ENCODE measurements at regions not wholly inside any gene's neighbourhood (a gene's known extent, or its start where the extent isn't known, plus 50 kb on each side); places are given as distances from the start of the nearest gene placed in this dataset.
"Not testable (repeated sequence)": the region's sequence is repeated elsewhere in the genome, so short reads cannot be mapped to it uniquely, and the experiment has no call there.

- Mint-ChIP-seq H3K9me3 (peaks cover 24% of the 10 kb centered on the region), H3K36me3 (ENCODE audit: low read depth) (no peaks in the 10 kb centered on the region), H3K4me3 (no peak overlapping the region), H3K27ac (no peak overlapping the region), H3K27me3 (ENCODE audit: insufficient read depth) (no peaks in the 10 kb centered on the region), H3K4me1 (ENCODE audit: low read depth) (no peaks in the 10 kb centered on the region)
- intact Hi-C loops (cut with micrococcal nuclease), result no loop called here
- DNase-seq (ENCODE audit: low spot score), result no peak
These were observed 628.2 kb upstream of the RBFOX1 start for GRCh38 chr16:6704306-6704930.

- H3K4me3 Mint-ChIP-seq, result no peak overlapping the region
- H3K27ac Mint-ChIP-seq, result no peak overlapping the region
- H3K27me3 Mint-ChIP-seq (ENCODE audit: insufficient read depth), result no peaks in the 10 kb centered on the region
- no peaks in the 10 kb centered on the region for H3K4me1 Mint-ChIP-seq (ENCODE audit: low read depth)
- intact Hi-C loops (cut with micrococcal nuclease), result no loop called here
- no peaks in the 10 kb centered on the region for H3K36me3 Mint-ChIP-seq (ENCODE audit: low read depth)
- no peak for DNase-seq (ENCODE audit: low spot score)
- peaks cover 29% of the 10 kb centered on the region for H3K9me3 Mint-ChIP-seq
These were observed 631.5 kb upstream of the RBFOX1 start for GRCh38 chr16:6701096-6701495.

GRCh38 chr16:6698548-6698947 lies 634.1 kb upstream of the RBFOX1 start:
- H3K4me3 Mint-ChIP-seq, result no peak overlapping the region
- intact Hi-C loops (cut with micrococcal nuclease), result no loop called here
- H3K4me1 Mint-ChIP-seq (ENCODE audit: low read depth), result no peaks in the 10 kb centered on the region
- no peak for DNase-seq (ENCODE audit: low spot score)
- peaks cover 34% of the 10 kb centered on the region for H3K9me3 Mint-ChIP-seq
- H3K27me3 Mint-ChIP-seq (ENCODE audit: insufficient read depth), result no peaks in the 10 kb centered on the region
- no peaks in the 10 kb centered on the region for H3K36me3 Mint-ChIP-seq (ENCODE audit: low read depth)
- no peak overlapping the region for H3K27ac Mint-ChIP-seq

- Mint-ChIP-seq H3K27me3 (ENCODE audit: insufficient read depth) (no peaks in the 10 kb centered on the region), H3K9me3 (peaks cover 23% of the 10 kb centered on the region), H3K27ac (no peak overlapping the region), H3K4me1 (ENCODE audit: low read depth) (no peaks in the 10 kb centered on the region), H3K4me3 (no peak overlapping the region), H3K36me3 (ENCODE audit: low read depth) (no peaks in the 10 kb centered on the region)
- DNase-seq (ENCODE audit: low spot score), result no peak
- intact Hi-C loops (cut with micrococcal nuclease), result no loop called here
These were observed 637.0 kb upstream of the RBFOX1 start for GRCh38 chr16:6695666-6696065.

GRCh38 chr16:6694636-6695035 lies 638.0 kb upstream of the RBFOX1 start:
- H3K27me3 Mint-ChIP-seq (ENCODE audit: insufficient read depth), result no peaks in the 10 kb centered on the region
- no peaks in the 10 kb centered on the region for H3K4me1 Mint-ChIP-seq (ENCODE audit: low read depth)
- H3K36me3 Mint-ChIP-seq (ENCODE audit: low read depth), result no peaks in the 10 kb centered on the region
- no peak overlapping the region for H3K4me3 Mint-ChIP-seq
- DNase-seq (ENCODE audit: low spot score), result no peak
- H3K27ac Mint-ChIP-seq, result no peak overlapping the region
- intact Hi-C loops (cut with micrococcal nuclease), result no loop called here
- peaks cover 18% of the 10 kb centered on the region for H3K9me3 Mint-ChIP-seq

- H3K4me1 Mint-ChIP-seq (ENCODE audit: low read depth); intact Hi-C loops (cut with micrococcal nuclease); H3K4me3 Mint-ChIP-seq: not testable (repeated sequence)
These were observed 639.2 kb upstream of the RBFOX1 start for GRCh38 chr16:6693418-6693817.

GRCh38 chr16:6692874-6693273 lies 639.8 kb upstream of the RBFOX1 start:
- Mint-ChIP-seq H3K27me3 (ENCODE audit: insufficient read depth) (no peaks in the 10 kb centered on the region), H3K4me3 (no peak overlapping the region), H3K36me3 (ENCODE audit: low read depth) (no peaks in the 10 kb centered on the region), H3K27ac (no peak overlapping the region), H3K4me1 (ENCODE audit: low read depth) (no peaks in the 10 kb centered on the region), H3K9me3 (peaks cover 9% of the 10 kb centered on the region)
- no peak for DNase-seq (ENCODE audit: low spot score)
- intact Hi-C loops (cut with micrococcal nuclease), result no loop called here

More at GRCh38 chr16:6693418-6693817, 639.2 kb upstream of the RBFOX1 start:
- DNase-seq (ENCODE audit: low spot score); H3K36me3 Mint-ChIP-seq (ENCODE audit: low read depth); H3K27me3 Mint-ChIP-seq (ENCODE audit: insufficient read depth); H3K27ac Mint-ChIP-seq; H3K9me3 Mint-ChIP-seq: not testable (repeated sequence)

GRCh38 chr16:6690741-6691140 lies 641.9 kb upstream of the RBFOX1 start:
- H3K27me3 Mint-ChIP-seq (ENCODE audit: insufficient read depth), result no peaks in the 10 kb centered on the region
- H3K36me3 Mint-ChIP-seq (ENCODE audit: low read depth), result no peaks in the 10 kb centered on the region
- H3K27ac Mint-ChIP-seq, result no peak overlapping the region
- H3K4me3 Mint-ChIP-seq, result no peak overlapping the region
- no peak for DNase-seq (ENCODE audit: low spot score)
- H3K9me3 Mint-ChIP-seq, result peaks cover 13% of the 10 kb centered on the region
- H3K4me1 Mint-ChIP-seq (ENCODE audit: low read depth), result no peaks in the 10 kb centered on the region
- intact Hi-C loops (cut with micrococcal nuclease), result no loop called here

- no peak for DNase-seq (ENCODE audit: low spot score)
- no peak overlapping the region for H3K4me3 Mint-ChIP-seq
- H3K27me3 Mint-ChIP-seq (ENCODE audit: insufficient read depth), result no peaks in the 10 kb centered on the region
- no peaks in the 10 kb centered on the region for H3K36me3 Mint-ChIP-seq (ENCODE audit: low read depth)
- intact Hi-C loops (cut with micrococcal nuclease), result no loop called here
- no peaks in the 10 kb centered on the region for H3K4me1 Mint-ChIP-seq (ENCODE audit: low read depth)
- no peak overlapping the region for H3K27ac Mint-ChIP-seq
- peaks cover 10% of the 10 kb centered on the region for H3K9me3 Mint-ChIP-seq
These were observed 643.0 kb upstream of the RBFOX1 start for GRCh38 chr16:6689643-6690042.

GRCh38 chr16:6687593-6687992 lies 645.1 kb upstream of the RBFOX1 start:
- Mint-ChIP-seq H3K27ac (no peak overlapping the region), H3K4me1 (ENCODE audit: low read depth) (no peaks in the 10 kb centered on the region), H3K36me3 (ENCODE audit: low read depth) (no peaks in the 10 kb centered on the region), H3K27me3 (ENCODE audit: insufficient read depth) (no peaks in the 10 kb centered on the region), H3K4me3 (no peak overlapping the region), H3K9me3 (peaks cover 10% of the 10 kb centered on the region)
- no peak for DNase-seq (ENCODE audit: low spot score)
- intact Hi-C loops (cut with micrococcal nuclease), result no loop called here

- Mint-ChIP-seq H3K27ac (no peak overlapping the region), H3K4me3 (no peak overlapping the region), H3K36me3 (ENCODE audit: low read depth) (no peaks in the 10 kb centered on the region), H3K9me3 (peaks cover 10% of the 10 kb centered on the region), H3K4me1 (ENCODE audit: low read depth) (no peaks in the 10 kb centered on the region), H3K27me3 (ENCODE audit: insufficient read depth) (no peaks in the 10 kb centered on the region)
- intact Hi-C loops (cut with micrococcal nuclease), result no loop called here
- DNase-seq (ENCODE audit: low spot score), result no peak
These were observed 648.5 kb upstream of the RBFOX1 start for GRCh38 chr16:6684076-6684673.

GRCh38 chr16:6682142-6682811 lies 650.4 kb upstream of the RBFOX1 start:
- H3K4me3 Mint-ChIP-seq, result no peak overlapping the region
- DNase-seq (ENCODE audit: low spot score), result no peak
- intact Hi-C loops (cut with micrococcal nuclease), result no loop called here
- no peaks in the 10 kb centered on the region for H3K36me3 Mint-ChIP-seq (ENCODE audit: low read depth)
- H3K4me1 Mint-ChIP-seq (ENCODE audit: low read depth), result no peaks in the 10 kb centered on the region
- H3K27ac Mint-ChIP-seq, result no peak overlapping the region
- no peaks in the 10 kb centered on the region for H3K9me3 Mint-ChIP-seq
- no peaks in the 10 kb centered on the region for H3K27me3 Mint-ChIP-seq (ENCODE audit: insufficient read depth)

GRCh38 chr16:6678586-6678985 lies 654.1 kb upstream of the RBFOX1 start:
- no peak overlapping the region for H3K4me3 Mint-ChIP-seq
- no peaks in the 10 kb centered on the region for H3K27me3 Mint-ChIP-seq (ENCODE audit: insufficient read depth)
- H3K36me3 Mint-ChIP-seq (ENCODE audit: low read depth), result no peaks in the 10 kb centered on the region
- H3K9me3 Mint-ChIP-seq, result peaks cover 6% of the 10 kb centered on the region
- no peaks in the 10 kb centered on the region for H3K4me1 Mint-ChIP-seq (ENCODE audit: low read depth)
- intact Hi-C loops (cut with micrococcal nuclease), result no loop called here
- no peak overlapping the region for H3K27ac Mint-ChIP-seq
- DNase-seq (ENCODE audit: low spot score), result no peak
